NCI-H748 treated with DMSO at 0.1 percent for 48 hours (cell line): ENCODE measurements at regions not wholly inside any gene's neighbourhood (a gene's known extent, or its start where the extent isn't known, plus 50 kb on each side); places are given as distances from the start of the nearest gene placed in this dataset.
"Not testable (repeated sequence)": the region's sequence is repeated elsewhere in the genome, so short reads cannot be mapped to it uniquely, and the experiment has no call there.

ENCODE experiments used
- DNase-seq: peaks from one replicate; lab custom pipeline; 2025; lab: John Stamatoyannopoulos, UW

DNA sequence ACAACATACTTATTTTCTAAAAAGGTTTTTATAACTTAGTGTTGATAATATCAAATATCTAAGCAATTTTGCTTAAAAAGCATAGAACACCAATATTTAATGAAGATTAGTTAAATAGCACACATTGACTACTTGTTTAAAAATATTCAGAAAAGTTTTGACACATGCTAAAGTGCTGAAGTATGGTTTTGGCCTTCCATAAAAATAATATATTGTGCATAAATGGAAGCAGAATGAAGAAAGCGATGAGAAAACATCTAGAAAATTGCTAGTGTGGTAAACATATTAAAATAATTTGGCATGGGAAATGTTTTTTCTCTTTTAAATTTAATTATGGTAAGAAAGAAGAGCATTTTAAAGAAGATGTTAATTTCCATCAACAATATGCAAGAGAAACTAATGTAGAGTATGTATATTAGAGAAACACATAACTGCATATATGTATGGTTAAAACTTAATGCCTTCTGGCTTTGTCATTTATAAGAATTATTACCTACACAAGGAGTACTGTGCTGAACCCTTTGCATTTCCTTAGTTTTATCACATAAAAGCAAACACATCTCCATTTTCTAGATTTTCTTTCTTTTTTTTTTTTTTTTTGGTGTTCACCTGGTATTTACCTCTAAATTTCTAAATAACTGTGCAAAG lies 921.0 kb upstream of the ADAMTS5 start:
- not testable (repeated sequence) for DNase-seq

DNA sequence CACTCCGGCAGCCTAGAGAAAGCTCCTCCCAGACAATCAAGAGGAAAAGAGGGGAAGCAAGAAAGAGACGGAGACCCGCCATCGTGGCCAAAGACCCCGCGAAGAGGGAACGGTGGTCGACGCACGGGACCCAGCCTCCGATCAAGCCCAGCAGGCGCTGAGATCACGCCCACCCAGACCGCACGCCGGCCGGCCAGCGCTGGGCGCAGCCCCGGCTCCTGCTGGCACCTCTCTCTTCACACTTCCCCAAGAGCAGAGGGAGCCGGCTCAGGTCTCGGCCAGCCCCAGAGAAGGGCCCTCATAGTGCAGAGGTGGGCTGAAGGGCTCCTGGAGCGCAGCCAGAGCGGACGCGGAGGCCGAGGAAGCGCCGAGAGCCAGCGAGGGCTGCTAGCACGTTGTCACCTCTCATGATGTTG lies 918.4 kb upstream of the ADAMTS5 start:
- no peak for DNase-seq

DNA sequence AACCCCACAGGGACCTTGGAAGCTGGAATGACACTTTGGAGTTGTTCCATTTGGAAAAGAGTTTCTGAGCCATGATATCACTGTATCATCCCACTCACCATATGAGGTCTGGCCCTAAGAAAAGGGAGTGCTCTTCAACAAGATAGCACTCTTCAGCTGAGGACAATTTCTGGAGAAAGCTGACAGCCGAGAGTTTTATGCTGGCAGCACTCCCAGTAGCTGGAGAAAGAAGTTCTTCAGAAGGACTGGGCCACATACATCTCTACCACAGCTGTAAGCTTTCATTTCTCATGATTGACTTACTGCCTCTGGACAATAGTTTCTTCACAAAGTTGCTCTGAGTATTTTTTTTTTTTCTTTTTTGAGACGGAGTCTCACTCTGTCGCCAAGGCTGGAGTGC lies 914.4 kb upstream of the ADAMTS5 start:
- DNase-seq: not testable (repeated sequence)

DNA sequence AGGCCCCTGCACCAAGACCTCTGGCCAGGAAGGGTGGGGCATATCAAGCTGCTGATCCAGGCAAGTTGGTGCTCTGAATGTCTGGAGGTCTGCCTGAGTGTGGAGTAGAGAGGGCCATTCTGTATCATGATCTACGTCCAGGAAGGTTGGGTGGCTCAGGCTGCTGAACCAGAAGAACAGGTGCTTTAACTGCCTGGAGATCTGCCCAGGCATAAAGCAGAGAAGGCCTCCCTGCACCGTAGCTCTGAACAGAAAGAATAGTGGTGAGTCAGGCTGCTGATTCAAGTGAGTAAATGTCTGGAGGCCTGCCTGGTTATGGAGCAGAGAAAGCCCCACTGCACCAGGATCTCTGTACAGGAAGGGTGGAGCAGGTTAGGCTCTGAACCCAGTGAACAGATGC lies 905.5 kb upstream of the ADAMTS5 start:
- not testable (repeated sequence) for DNase-seq

DNA sequence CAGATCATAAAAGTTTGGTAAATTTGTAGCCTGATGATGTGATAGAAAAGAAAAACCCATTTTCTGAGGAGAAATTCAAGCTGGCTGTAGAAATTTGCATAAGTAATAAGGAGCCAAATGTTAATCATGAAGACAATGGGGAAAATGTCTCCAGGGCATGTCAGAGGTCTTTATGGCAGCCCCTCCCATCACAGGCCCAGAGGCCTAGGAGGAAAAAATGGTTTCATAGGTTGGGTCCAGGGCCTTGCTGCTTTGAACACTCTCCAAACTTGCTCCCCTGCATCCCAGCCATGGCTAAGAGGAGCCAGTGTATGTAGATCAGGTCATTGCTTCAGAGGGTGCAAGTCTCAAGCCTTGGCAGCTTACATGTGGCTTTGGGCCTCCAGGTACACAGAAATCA lies 903.9 kb upstream of the ADAMTS5 start:
- not testable (repeated sequence) for DNase-seq

DNA sequence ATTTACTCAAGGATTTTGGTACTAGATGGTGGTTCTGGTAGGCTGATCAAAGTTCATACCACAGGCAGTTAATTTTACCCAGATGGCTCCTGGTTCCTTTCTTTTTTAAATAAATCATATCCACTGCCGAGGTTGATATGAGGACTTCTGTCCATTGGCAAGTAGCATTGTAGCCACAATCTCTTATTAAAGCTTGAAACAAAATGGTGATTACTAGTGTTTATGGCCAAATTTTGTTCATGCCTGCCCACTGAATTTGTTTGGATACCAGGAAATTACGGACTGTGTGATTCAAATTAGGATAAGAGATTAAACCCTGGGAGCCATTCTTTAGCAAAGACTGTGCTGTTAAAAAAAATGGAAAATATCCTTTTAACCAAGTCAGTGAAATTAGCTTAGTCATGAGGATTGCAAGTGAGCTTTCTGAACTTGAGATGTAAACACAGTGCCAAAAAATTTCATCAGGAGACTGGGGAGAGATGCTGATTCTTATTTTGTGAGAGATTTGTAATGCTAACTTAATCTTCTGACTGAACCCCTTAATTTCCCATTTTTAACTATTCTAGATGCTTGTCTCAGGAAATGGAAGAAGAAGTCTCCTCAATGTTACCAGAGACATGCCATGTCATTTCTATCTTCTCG lies 893.5 kb upstream of the ADAMTS5 start:
- DNase-seq: not testable (repeated sequence)

DNA sequence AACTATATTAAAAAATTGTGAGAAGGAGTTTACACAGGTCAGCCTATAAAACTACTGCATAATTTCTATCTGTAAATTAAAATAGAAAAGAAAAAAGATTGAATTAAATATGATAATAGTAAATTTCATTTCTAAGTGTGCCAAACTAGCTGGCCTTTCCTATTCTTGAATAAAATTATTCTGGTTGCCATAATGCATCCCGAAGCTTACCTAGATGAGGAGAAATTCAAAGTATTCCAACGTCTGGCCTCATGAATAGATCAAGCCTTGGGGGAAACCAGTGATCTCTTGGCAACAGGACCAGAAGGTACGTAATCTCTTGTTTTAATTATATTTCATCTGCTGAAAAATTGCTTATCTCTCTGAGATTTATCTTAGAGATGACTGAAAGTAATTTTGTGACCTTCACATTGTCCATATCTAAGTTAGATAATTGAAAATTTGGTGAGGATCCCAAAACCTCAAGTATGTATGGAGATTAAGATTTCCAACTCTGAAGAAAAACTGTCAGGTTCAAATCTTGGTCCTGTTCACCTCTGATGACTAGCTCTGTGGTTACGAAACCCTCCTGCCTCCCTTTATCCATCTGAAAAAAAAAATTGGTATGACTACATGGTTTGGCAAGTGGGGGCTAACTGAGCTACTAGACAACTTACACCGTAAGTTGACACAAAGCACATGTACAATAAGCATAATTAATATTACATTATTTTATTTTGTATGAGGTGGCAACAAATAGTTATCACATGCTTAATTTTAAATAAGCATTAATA lies 891.4 kb upstream of the ADAMTS5 start:
- DNase-seq: not testable (repeated sequence)

DNA sequence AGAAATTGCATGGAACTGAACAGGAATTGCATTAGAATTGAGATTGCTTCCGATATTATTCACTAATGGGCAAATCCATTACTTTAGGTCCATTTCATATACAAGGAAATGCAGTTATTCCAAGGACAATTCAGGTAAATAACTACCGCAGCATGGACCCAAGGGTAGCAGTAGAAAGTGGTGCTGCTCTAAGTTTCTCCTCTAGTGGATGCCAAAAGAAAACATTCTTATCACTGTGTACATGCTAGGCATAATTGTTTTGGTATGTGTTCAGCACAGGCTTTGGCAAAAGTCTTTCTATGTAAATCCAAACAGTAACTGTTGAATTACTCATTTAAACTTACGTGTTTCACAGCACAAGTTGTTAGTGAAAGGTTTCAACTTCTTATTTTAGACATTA lies 890.1 kb upstream of the ADAMTS5 start:
- DNase-seq: not testable (repeated sequence)

DNA sequence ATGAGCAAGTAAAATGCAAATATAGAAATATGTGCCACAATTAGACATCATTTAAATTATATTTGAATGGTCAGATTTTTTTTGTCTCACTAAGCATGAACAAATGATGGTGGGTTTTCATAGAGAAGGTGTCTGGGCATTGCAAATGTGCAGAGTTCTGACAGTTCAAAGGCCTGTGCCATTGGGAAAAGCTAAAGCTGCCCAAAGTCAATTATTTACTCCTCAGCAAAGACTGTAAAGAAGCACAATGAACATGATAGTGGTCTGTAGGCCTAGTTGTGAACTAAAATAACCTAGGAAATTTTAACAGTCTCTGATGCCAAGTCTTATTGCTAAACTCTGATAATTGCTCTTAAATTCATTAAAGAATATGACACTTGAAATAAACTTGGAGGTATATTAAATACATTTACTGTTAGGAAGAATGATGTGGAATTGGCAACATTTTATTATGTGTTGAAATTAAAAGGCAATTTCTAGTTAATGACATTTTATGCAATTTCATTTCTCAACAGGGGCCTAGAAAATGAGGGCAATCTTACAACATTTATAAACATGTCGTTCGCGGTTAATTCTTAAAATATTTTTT lies 874.3 kb upstream of the ADAMTS5 start:
- DNase-seq: no peak

DNA sequence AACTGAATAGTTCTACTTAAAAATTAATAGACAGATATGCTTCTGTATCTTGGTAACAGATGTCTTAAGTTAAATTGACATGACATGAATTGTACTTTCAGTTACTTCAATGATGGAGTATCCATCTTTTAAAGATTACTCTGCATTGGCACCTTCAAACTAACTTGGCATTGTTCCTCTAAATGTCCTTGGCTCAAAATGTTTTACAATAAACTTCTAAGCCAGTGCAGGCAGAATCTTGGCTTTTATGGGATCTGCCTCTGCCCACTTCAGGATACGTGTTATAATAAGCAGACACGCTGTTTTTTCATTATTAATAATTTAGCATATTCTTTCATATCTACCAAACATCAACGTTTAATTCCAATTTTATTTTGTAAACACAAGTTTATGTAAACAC lies 873.4 kb upstream of the ADAMTS5 start:
- DNase-seq: no peak

DNA sequence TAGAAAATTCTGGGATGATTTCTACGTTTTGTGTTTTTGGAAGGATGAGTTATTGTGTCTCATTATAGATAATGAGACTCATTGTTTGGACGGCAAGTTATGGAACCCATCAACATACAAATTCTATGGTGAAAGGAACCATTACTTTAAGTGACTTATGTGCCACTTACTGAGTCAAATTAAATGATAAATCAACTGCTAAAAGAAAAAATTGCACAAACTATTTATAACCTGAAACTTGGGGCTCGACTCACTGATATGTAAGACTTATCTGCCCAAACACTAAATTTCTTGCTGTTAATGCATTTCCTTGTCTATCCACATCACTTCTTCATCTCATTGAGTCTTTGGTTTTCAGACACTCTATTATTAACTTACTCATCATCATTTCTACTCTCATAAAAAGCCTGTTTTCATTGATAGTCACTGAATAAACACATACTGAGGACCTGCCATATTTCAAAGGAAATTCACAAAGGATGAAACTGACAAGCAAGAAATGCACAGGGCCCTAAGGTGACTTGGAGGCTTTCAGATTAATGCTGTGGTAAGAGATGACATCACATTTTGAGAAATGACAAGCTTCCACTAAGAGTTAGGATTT lies 872.7 kb upstream of the ADAMTS5 start:
- DNase-seq: no peak

DNA sequence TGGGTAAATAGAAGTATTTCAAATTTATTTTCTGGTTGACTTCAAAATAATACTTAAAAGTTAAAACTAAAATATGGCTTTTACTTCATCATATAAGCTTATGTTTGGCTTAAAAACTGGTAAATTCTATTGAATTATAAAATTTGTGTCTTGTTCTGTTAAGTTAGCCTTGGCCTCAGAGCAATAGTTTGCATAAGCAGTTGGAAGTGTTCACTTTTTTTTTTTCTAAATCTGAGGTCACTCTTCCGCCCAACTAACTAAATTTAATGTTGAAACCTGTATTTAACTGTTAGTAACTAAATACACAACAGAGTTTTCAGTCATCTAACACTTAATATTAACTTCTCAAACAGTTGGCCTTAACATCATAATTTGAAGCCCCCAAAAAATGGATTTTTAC lies 871.7 kb upstream of the ADAMTS5 start:
- no peak for DNase-seq

DNA sequence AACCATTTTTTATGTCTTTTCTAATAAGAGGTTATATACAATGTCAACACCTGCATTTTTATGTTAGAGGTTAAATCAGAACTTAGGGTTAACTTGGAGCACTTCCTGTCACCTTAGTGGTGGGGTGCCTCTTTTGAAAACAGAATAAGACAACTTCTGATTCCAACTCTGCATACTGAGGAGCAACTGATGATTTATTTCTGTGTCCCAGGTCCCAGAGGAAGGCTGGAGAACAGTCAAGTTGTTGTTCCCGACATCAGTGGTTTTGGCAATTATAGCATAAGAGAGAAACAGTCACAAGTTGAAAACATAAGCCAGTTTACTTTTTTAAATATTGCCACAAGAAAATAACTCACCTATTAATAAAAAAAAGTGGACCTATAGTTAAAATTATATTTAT lies 871.0 kb upstream of the ADAMTS5 start:
- DNase-seq: no peak

DNA sequence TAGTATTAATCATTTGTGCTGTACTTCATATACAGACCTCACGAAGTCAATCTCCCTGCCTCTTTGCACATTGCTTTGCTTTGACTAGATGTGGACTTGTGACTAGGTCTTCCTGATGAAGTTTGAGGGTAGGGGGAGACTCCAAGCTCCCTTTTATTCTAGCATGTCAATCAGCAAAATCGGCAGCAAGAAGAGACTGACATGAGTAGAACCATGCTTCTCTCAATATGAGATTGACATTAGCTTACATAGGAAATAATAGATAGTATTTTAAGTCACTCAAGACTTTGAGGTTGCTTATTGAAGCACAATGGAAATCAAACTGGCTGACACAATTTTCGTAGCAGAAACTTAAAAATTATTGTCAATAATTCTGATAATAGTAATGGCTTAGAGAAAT lies 866.4 kb upstream of the ADAMTS5 start:
- DNase-seq: no peak

DNA sequence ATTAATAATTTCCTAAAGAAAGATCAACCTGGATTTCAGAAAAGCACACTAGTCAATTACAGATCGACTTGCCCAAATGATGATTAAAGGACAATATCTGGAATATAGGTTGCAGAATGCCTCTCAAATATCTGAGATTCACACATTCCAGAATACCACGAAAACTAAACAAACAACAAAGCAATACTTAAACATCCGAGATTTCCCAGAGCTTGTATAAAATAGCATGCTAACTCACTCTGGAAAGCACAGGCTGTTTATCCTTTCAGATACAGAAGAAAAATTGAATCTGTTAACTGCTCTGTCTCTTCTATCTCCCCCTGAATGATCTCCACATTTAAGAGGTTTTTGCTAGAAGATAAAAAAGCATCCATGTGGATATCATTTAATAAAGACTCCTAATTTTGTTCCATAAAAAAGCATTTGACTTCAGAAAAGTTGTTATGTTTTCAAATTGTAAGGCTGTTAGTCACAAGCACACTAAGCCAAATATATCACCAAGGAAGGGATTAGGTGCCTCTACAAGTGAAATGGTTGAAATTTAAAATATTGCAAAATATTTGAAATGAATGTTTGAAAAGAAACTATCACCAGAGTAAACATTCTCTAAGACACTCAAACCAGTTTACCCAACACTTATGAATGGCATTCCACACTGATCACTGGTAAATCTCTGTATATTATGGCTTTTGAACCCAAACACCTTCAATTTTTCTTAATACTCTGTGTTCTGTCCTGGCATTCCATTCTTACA lies 865.1 kb upstream of the ADAMTS5 start:
- no peak for DNase-seq

DNA sequence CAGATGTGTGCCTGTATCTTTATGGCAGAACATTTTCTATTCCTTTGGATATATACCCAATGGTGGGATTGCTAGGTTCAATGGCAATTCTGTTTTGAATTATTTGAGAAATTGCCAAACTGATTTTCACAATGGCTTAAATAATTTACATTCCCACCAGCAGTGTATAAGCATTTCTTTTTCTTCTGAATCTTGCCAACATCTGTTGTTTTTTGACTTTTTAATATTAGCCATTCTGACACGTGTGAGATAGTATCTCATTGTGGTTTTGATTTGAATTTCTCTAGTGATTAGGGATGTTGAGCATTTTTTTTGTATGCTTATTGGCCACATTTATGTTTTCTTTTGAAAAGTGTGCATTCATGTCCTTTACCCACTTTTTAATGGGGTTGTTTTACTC lies 864.3 kb upstream of the ADAMTS5 start:
- no peak for DNase-seq

DNA sequence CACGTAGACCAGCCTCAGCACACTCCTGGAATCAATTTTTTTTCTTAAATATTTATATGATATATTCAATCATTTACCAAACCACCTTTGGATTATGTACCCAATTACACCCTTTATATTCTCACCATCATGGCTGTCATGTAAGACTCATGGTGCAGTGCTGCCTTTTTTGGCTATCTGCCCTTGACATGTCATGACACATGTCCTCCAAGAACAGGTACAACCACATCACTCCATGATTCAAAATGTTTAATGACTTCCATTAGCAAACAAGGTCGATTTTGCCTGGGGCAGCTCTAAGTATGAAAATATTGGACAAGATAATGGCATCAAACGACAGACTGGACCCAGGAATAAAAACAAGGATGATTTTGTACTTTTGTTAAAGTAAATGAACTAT lies 861.1 kb upstream of the ADAMTS5 start:
- no peak for DNase-seq

DNA sequence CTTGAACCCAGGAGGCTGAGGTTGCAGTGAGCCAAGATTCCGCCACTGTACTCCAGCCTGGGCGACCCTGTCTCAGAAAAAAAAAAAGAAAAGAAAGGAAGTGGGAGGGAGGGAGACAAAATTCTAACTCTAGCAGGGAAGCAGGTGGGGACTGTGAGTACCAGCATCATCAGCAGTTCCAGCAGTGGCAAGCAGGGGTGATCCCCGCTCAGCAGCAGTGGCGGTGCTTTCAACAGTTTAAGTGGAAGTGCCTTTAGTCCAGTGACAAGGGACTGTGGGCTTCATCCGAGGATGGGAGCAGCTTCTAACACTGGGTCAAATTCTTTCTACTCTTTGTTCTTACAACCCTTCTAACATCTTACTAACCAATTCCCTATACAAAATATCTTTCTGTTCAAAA lies 858.1 kb upstream of the ADAMTS5 start:
- DNase-seq: no peak

DNA sequence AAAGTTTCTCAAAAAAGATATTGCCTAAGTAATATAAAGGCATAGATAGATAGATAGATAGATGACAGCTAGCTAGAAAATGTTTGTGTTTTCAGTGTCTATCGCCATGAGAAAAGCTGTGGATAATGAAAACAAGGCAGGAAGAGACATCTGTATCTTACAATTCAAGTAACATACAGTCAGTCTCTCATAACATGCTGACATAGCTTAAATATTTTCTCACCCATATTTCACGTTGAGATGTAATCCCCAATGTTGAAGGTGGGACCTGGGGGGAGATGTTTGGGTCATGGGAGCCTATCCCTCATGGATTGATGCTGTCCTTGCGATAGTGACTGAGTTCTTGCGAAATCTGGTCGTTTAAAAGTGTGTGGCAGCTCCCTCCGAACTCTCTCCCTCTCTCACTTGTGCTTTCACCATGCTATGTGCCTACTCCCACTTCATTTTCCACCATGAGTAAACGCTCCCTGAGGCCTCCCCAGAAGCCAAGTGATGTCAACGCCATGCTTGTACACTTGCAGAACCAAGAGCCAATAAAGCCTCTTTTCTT lies 856.8 kb upstream of the ADAMTS5 start:
- no peak for DNase-seq

DNA sequence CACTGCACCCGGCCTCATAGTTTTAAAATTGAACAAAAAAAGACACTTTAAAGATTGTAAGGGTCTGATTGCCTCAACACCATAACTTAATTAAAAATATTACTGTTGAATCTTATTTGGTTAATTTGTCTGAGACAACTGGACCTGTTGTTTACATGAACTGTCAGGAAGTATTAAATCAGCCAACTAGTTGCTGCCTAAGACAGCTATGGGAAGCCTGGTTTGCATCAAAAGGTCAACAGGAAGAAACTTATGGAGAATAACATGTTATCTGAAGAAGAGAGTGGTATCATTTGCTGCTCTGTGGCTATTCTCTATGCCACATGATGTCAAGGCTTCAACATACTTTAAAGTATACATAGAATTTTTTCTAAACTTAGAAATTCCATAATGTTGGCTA lies 853.5 kb upstream of the ADAMTS5 start:
- DNase-seq: no peak

DNA sequence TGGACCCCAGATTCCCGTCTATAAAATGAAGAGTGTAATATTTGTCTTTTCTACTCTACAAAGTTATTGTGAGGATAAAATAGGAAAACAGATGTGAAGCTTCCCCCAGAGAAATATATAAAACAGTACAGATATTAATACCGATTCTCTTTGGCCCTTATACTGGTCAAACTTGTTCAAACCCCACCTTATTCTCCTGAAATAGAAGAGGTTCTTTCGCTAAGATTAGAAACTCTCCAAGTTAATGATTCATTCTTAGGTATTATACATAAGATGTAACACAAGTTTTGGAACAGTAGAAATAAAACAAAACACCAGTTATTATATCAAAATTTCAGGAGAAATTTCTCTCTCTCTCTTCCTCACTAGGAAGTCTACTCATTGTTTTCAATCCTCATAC lies 852.4 kb upstream of the ADAMTS5 start:
- no peak for DNase-seq
